Stimulated activated CD4-positive, alpha-beta T cell treated with anti-CD3 and anti-CD28 coated beads, Interleukin-2, amount 100 ng/mL, for 48 hours (primary cell): ENCODE measurements at regions not wholly inside any gene's neighbourhood (a gene's known extent, or its start where the extent isn't known, plus 50 kb on each side); places are given as distances from the start of the nearest gene placed in this dataset.

Source experiments
- DNase-seq, 2 donors: peaks; one replicate each; pipeline ENCODE4 v3.0.0-alpha.2; 2020

- no peak for DNase-seq
These were observed 357.9 kb upstream of the TMEM132C start for GRCh38 chr12:127909041-127909440.

GRCh38 chr12:127911291-127911690, 355.7 kb upstream of the TMEM132C start:
- DNase-seq: no peak

GRCh38 chr12:127912035-127912665, 354.8 kb upstream of the TMEM132C start:
- no peak for DNase-seq

- DNase-seq: no peak
These were observed 343.5 kb upstream of the TMEM132C start for GRCh38 chr12:127923501-127923900.

GRCh38 chr12:127925971-127926370, 341.0 kb upstream of the TMEM132C start:
- no peak for DNase-seq

- DNase-seq: no peak
These were observed 338.8 kb upstream of the TMEM132C start for GRCh38 chr12:127928178-127928577.

- no peak for DNase-seq
These were observed 338.1 kb upstream of the TMEM132C start for GRCh38 chr12:127928615-127929571.

GRCh38 chr12:127930122-127930521, 336.8 kb upstream of the TMEM132C start:
- DNase-seq: no peak

GRCh38 chr12:127934409-127934808, 332.6 kb upstream of the TMEM132C start:
- DNase-seq: no peak

GRCh38 chr12:127936463-127936862, 330.5 kb upstream of the TMEM132C start:
- no peak for DNase-seq

GRCh38 chr12:127941332-127941731, 325.6 kb upstream of the TMEM132C start:
- DNase-seq: no peak

GRCh38 chr12:127942981-127943380, 324.0 kb upstream of the TMEM132C start:
- DNase-seq: no peak

- no peak for DNase-seq
These were observed 323.3 kb upstream of the TMEM132C start for GRCh38 chr12:127943481-127944210.

GRCh38 chr12:127944211-127944899, 322.6 kb upstream of the TMEM132C start:
- DNase-seq: no peak

GRCh38 chr12:127957001-127957660, 309.8 kb upstream of the TMEM132C start:
- DNase-seq: no peak

- DNase-seq: no peak
These were observed 304.7 kb upstream of the TMEM132C start for GRCh38 chr12:127962303-127962702.

- no peak for DNase-seq
These were observed 303.0 kb upstream of the TMEM132C start for GRCh38 chr12:127963933-127964332.

GRCh38 chr12:127964717-127965116, 302.3 kb upstream of the TMEM132C start:
- DNase-seq: no peak

- DNase-seq: no peak
These were observed 300.6 kb upstream of the TMEM132C start for GRCh38 chr12:127966331-127966730.

- DNase-seq: no peak
These were observed 296.5 kb upstream of the TMEM132C start for GRCh38 chr12:127970491-127970890.

GRCh38 chr12:127980585-127980984, 286.4 kb upstream of the TMEM132C start:
- no peak for DNase-seq

GRCh38 chr12:127981875-127982274, 285.1 kb upstream of the TMEM132C start:
- no peak for DNase-seq
